ENCODE measurements at regions not wholly inside any gene's neighbourhood (a gene's known extent, or its start where the extent isn't known, plus 50 kb on each side); places are given as distances from the start of the nearest gene placed in this dataset.

DNA sequence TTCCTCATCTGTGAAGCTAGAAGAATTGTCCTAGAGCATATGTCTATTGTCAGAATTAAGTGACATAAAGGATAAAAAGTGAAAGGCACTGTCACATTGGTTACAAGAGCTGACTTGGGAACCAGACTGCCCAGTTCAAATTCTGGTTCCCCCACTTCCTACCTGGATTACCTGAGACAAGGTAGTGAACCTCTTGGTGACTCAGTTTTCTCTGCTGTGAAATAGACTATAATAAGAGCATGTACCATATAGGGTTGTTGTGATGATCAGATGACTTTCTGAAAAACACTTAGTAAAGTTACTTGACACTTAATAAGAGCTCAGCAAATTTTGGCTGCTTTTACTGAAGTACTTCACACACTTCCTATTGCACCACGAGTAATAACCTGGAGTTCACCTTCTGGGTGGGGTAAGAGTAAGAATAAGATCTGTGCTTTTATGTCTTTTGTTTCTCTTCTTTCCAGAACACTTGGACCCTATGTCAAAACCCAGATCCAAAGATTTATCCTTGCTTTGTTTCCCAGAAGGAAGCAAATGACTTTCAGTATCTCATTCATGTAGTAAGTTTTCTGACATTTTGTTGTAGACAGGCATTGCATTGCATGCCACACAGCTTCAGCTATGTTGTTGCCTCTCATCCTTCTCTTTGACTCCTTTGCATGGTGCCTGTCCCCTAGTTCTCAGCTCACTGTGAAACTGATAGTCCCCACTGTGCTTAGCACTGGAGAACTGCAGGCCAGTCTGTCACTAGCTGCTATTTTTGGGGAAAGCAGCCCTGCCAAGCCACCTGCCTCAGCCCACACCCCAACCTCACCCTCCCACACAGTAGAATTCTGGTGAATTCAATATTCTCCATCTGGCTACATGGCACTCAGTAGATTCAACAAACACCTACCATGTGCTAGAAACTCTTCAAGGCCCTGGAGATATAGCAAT, 121.8 kb upstream of the POU2AF2 start:
- no peaks in the 10 kb centered on the region for H3K4me1 Mint-ChIP-seq
- TF ChIP-seq MYBL2 (CRISPR knock-in tag; IDR thresholded peaks at IDR 0.05) (no peak), ZBTB21 (CRISPR knock-in tag; IDR thresholded peaks at IDR 0.05; ENCODE audit: borderline replicate concordance) (no peak), SOX15 (CRISPR knock-in tag; IDR thresholded peaks at IDR 0.05) (no peak), CREB1 (CRISPR knock-in tag; IDR thresholded peaks at IDR 0.05) (no peak)
- TF ChIP-seq, protein P1, sequence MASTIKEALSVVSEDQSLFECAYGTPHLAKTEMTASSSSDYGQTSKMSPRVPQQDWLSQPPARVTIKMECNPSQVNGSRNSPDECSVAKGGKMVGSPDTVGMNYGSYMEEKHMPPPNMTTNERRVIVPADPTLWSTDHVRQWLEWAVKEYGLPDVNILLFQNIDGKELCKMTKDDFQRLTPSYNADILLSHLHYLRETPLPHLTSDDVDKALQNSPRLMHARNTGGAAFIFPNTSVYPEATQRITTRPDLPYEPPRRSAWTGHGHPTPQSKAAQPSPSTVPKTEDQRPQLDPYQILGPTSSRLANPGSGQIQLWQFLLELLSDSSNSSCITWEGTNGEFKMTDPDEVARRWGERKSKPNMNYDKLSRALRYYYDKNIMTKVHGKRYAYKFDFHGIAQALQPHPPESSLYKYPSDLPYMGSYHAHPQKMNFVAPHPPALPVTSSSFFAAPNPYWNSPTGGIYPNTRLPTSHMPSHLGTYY (CRISPR knock-in tag; IDR thresholded peaks at IDR 0.05): no peak
- TF ChIP-seq, protein P2, sequence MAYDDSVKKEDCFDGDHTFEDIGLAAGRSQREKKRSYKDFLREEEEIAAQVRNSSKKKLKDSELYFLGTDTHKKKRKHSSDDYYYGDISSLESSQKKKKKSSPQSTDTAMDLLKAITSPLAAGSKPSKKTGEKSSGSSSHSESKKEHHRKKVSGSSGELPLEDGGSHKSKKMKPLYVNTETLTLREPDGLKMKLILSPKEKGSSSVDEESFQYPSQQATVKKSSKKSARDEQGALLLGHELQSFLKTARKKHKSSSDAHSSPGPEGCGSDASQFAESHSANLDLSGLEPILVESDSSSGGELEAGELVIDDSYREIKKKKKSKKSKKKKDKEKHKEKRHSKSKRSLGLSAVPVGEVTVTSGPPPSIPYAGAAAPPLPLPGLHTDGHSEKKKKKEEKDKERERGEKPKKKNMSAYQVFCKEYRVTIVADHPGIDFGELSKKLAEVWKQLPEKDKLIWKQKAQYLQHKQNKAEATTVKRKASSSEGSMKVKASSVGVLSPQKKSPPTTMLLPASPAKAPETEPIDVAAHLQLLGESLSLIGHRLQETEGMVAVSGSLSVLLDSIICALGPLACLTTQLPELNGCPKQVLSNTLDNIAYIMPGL (CRISPR knock-in tag; IDR thresholded peaks at IDR 0.05): no peak
- H3K36me3 Mint-ChIP-seq: no peaks in the 10 kb centered on the region
- CTCF ChIA-PET: no interaction called here
- H3K9me3 Mint-ChIP-seq: no peaks in the 10 kb centered on the region
- H3K4me3 Mint-ChIP-seq: no peak overlapping the region
- H3K27ac Mint-ChIP-seq: no peak overlapping the region
- DNase-seq (ENCODE audit: low spot score): no peak
- POLR2A ChIA-PET: no interaction called here
- no peaks in the 10 kb centered on the region; the same call in 1 of the 2 replicates for H3K27me3 Mint-ChIP-seq (ENCODE audit: low read depth)
- no peak for ATAC-seq

DNA sequence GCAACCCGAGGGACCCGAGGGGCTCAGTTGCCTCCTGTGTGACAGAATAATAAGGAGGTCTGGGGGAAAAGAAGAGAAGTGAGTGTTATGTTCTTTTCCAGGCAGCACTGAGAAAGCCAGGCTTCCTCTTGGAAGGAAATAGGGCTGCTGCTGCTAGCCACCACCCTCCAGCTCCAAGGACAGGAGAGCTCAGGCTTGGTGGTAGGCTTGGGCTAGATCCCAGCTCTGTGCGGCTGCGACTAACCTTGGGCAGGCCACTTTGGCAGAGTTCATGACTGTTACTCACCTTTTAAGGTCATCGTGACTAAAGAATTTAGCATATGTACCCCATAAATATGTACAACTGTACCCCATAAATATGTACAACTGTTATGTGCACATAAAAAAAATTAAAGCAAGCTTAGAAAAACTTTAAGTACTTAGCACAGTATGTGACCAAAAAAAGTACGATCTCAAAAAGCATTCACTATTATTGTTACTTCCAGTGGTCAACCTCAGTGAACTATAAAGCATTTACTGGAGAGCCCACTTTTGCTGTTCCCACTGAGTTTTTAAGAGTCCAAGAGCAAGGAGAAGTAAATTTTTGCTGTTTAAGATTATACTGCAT, 124.7 kb upstream of the POU2AF2 start:
- ATAC-seq (no peak), DNase-seq (ENCODE audit: low spot score) (no peak)
- Mint-ChIP-seq H3K9me3 (no peaks in the 10 kb centered on the region), H3K4me1 (peaks cover 3% of the 10 kb centered on the region; the same call in 1 of the 2 replicates), H3K36me3 (no peaks in the 10 kb centered on the region), H3K4me3 (no peak overlapping the region), H3K27ac (no peak overlapping the region), H3K27me3 (ENCODE audit: low read depth) (no peaks in the 10 kb centered on the region)
- CTCF ChIA-PET: no interaction called here
- POLR2A ChIA-PET: no interaction called here
- TF ChIP-seq TEAD1 (CRISPR knock-in tag; IDR thresholded peaks at IDR 0.05): no peak
- TF ChIP-seq, protein P3, sequence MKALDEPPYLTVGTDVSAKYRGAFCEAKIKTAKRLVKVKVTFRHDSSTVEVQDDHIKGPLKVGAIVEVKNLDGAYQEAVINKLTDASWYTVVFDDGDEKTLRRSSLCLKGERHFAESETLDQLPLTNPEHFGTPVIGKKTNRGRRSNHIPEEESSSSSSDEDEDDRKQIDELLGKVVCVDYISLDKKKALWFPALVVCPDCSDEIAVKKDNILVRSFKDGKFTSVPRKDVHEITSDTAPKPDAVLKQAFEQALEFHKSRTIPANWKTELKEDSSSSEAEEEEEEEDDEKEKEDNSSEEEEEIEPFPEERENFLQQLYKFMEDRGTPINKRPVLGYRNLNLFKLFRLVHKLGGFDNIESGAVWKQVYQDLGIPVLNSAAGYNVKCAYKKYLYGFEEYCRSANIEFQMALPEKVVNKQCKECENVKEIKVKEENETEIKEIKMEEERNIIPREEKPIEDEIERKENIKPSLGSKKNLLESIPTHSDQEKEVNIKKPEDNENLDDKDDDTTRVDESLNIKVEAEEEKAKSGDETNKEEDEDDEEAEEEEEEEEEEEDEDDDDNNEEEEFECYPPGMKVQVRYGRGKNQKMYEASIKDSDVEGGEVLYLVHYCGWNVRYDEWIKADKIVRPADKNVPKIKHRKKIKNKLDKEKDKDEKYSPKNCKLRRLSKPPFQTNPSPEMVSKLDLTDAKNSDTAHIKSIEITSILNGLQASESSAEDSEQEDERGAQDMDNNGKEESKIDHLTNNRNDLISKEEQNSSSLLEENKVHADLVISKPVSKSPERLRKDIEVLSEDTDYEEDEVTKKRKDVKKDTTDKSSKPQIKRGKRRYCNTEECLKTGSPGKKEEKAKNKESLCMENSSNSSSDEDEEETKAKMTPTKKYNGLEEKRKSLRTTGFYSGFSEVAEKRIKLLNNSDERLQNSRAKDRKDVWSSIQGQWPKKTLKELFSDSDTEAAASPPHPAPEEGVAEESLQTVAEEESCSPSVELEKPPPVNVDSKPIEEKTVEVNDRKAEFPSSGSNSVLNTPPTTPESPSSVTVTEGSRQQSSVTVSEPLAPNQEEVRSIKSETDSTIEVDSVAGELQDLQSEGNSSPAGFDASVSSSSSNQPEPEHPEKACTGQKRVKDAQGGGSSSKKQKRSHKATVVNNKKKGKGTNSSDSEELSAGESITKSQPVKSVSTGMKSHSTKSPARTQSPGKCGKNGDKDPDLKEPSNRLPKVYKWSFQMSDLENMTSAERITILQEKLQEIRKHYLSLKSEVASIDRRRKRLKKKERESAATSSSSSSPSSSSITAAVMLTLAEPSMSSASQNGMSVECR (CRISPR knock-in tag; IDR thresholded peaks at IDR 0.05; ENCODE audit: borderline replicate concordance): no peak
- no peak for TF ChIP-seq FOXJ3 (CRISPR knock-in tag; IDR thresholded peaks at IDR 0.05; ENCODE audit: borderline replicate concordance)
- no peak for TF ChIP-seq PRRX2 (CRISPR knock-in tag; IDR thresholded peaks at IDR 0.05)
- TF ChIP-seq, protein P4, sequence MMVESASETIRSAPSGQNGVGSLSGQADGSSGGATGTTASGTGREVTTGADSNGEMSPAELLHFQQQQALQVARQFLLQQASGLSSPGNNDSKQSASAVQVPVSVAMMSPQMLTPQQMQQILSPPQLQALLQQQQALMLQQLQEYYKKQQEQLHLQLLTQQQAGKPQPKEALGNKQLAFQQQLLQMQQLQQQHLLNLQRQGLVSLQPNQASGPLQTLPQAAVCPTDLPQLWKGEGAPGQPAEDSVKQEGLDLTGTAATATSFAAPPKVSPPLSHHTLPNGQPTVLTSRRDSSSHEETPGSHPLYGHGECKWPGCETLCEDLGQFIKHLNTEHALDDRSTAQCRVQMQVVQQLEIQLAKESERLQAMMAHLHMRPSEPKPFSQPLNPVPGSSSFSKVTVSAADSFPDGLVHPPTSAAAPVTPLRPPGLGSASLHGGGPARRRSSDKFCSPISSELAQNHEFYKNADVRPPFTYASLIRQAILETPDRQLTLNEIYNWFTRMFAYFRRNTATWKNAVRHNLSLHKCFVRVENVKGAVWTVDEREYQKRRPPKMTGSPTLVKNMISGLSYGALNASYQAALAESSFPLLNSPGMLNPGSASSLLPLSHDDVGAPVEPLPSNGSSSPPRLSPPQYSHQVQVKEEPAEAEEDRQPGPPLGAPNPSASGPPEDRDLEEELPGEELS (CRISPR knock-in tag; IDR thresholded peaks at IDR 0.05): no peak
- no peak for TF ChIP-seq ZNF138 (CRISPR knock-in tag; conservative IDR thresholded peaks at IDR 0.05)
- TF ChIP-seq, protein P2 (CRISPR knock-in tag; IDR thresholded peaks at IDR 0.05): no peak
- no peak for TF ChIP-seq FOXK1 (CRISPR knock-in tag; IDR thresholded peaks at IDR 0.05)
- TF ChIP-seq ZNF423 (CRISPR knock-in tag; IDR thresholded peaks at IDR 0.05): no peak
- TF ChIP-seq NR3C1 (CRISPR knock-in tag; conservative IDR thresholded peaks at IDR 0.05; ENCODE audit: low read depth): no peak
- TF ChIP-seq, protein P5, sequence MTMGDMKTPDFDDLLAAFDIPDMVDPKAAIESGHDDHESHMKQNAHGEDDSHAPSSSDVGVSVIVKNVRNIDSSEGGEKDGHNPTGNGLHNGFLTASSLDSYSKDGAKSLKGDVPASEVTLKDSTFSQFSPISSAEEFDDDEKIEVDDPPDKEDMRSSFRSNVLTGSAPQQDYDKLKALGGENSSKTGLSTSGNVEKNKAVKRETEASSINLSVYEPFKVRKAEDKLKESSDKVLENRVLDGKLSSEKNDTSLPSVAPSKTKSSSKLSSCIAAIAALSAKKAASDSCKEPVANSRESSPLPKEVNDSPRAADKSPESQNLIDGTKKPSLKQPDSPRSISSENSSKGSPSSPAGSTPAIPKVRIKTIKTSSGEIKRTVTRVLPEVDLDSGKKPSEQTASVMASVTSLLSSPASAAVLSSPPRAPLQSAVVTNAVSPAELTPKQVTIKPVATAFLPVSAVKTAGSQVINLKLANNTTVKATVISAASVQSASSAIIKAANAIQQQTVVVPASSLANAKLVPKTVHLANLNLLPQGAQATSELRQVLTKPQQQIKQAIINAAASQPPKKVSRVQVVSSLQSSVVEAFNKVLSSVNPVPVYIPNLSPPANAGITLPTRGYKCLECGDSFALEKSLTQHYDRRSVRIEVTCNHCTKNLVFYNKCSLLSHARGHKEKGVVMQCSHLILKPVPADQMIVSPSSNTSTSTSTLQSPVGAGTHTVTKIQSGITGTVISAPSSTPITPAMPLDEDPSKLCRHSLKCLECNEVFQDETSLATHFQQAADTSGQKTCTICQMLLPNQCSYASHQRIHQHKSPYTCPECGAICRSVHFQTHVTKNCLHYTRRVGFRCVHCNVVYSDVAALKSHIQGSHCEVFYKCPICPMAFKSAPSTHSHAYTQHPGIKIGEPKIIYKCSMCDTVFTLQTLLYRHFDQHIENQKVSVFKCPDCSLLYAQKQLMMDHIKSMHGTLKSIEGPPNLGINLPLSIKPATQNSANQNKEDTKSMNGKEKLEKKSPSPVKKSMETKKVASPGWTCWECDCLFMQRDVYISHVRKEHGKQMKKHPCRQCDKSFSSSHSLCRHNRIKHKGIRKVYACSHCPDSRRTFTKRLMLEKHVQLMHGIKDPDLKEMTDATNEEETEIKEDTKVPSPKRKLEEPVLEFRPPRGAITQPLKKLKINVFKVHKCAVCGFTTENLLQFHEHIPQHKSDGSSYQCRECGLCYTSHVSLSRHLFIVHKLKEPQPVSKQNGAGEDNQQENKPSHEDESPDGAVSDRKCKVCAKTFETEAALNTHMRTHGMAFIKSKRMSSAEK (CRISPR knock-in tag; IDR thresholded peaks at IDR 0.05; ENCODE audit: borderline replicate concordance): no peak
- TF ChIP-seq GABPB1 (CRISPR knock-in tag; IDR thresholded peaks at IDR 0.05): no peak
- TF ChIP-seq NR2C2 (CRISPR knock-in tag; IDR thresholded peaks at IDR 0.05): no peak
